Fibroblast of lung (primary cell): ENCODE measurements at regions not wholly inside any gene's neighbourhood (a gene's known extent, or its start where the extent isn't known, plus 50 kb on each side); places are given as distances from the start of the nearest gene placed in this dataset.

Source experiments
- DNase-seq, 2 donors: peaks; one replicate each; pipeline versions ENCODE4 v3.0.0 to v3.0.0-alpha.2; 2010; ENCODE audit warnings: low read depth in 2 of 2
- H2AFZ ChIP-seq: 2 replicates; pipeline ENCODE4 v1.5.1; 2012; ENCODE audit warnings: low read length, control low read depth, inconsistent platforms
- H3K27ac ChIP-seq: 2 replicates; pipeline ENCODE4 v1.5.1; 2011; ENCODE audit warnings: low read length, control low read depth; ENCODE audit not compliant: insufficient read depth
- H3K27me3 ChIP-seq: 2 replicates; pipeline ENCODE4 v1.5.1; 2011; ENCODE audit warnings: mild to moderate bottlenecking, low read length; ENCODE audit not compliant: control insufficient read depth, insufficient read depth
- H3K36me3 ChIP-seq: 2 replicates; pipeline ENCODE4 v1.5.1; 2011; ENCODE audit warnings: low read length; ENCODE audit not compliant: control insufficient read depth, insufficient read depth
- H3K4me1 ChIP-seq: 2 replicates; pipeline ENCODE4 v1.5.1; 2011; ENCODE audit warnings: low read length; ENCODE audit not compliant: control insufficient read depth, insufficient read depth; ENCODE audit errors: extremely low read depth
- H3K4me2 ChIP-seq: 2 replicates; pipeline ENCODE4 v1.5.1; 2011; ENCODE audit warnings: low read length, control low read depth; ENCODE audit not compliant: insufficient read depth; ENCODE audit errors: extremely low read depth
- H3K4me3 ChIP-seq, 4 experiments: fragments of 200-600 bp in 1 of 4; sonication (generic) in 1 of 4; replicated peaks in 1 of 4; 2 replicates each; pipeline ENCODE4 v1.5.1; 2011 to 2016; ENCODE audit warnings: low read length in 4 of 4, low read depth in 3 of 4, mild to moderate bottlenecking in 3 of 4, control low read depth in 2 of 4, inconsistent platforms in 1 of 4, mixed read lengths in 1 of 4; ENCODE audit not compliant: insufficient read depth in 1 of 4; ENCODE audit errors: control extremely low read depth in 1 of 4
- H3K79me2 ChIP-seq: 2 replicates; pipeline ENCODE4 v1.5.1; 2012; ENCODE audit warnings: mild to moderate bottlenecking, low read length, inconsistent platforms; ENCODE audit not compliant: control insufficient read depth, insufficient read depth
- H3K9ac ChIP-seq: 2 replicates; pipeline ENCODE4 v1.5.1; 2011; ENCODE audit warnings: mild to moderate bottlenecking, low read length, control low read depth; ENCODE audit not compliant: insufficient read depth
- H3K9me3 ChIP-seq: 2 replicates; pipeline ENCODE4 v1.5.1; 2012; ENCODE audit warnings: low read depth, low read length; ENCODE audit not compliant: control insufficient read depth, insufficient read depth
- H4K20me1 ChIP-seq: 2 replicates; pipeline ENCODE4 v1.5.1; 2011; ENCODE audit warnings: low read length; ENCODE audit not compliant: control insufficient read depth, insufficient read depth; ENCODE audit errors: extremely low read depth
- CTCF ChIP-seq, 2 donors: IDR thresholded peaks in 1 of 2; conservative IDR thresholded peaks in 1 of 2; 1 replicate in 1 of 2; 2 replicates in 1 of 2; pipeline ENCODE4 v1.5.1; 2011 to 2012; ENCODE audit warnings: low read length in 2 of 2, control low read depth in 1 of 2, inconsistent platforms in 1 of 2, low read depth in 1 of 2, mild to moderate bottlenecking in 1 of 2
- EZH2 ChIP-seq: IDR thresholded peaks from 2 replicates; pipeline ENCODE4 v1.5.1; 2012; ENCODE audit warnings: low read length, control low read depth, mild to moderate bottlenecking; ENCODE audit errors: missing control alignments

- Histone ChIP-seq H3K9ac (no peak overlapping the region), H4K20me1 (no peaks in the 10 kb centered on the region), H3K27ac (no peak overlapping the region), H3K9me3 (no peaks in the 10 kb centered on the region), H2AFZ (no peak overlapping the region), H3K4me2 (no peak overlapping the region), H3K27me3 (no peaks in the 10 kb centered on the region), H3K36me3 (no peaks in the 10 kb centered on the region), H3K79me2 (no peaks in the 10 kb centered on the region), H3K4me1 (no peaks in the 10 kb centered on the region), H3K4me3 (no peak overlapping the region)
- DNase-seq, result no peak
- TF ChIP-seq CTCF (conservative IDR thresholded peaks at IDR 0.05 in 1 of 2, IDR thresholded peaks at IDR 0.05 in 1 of 2; ENCODE audit: low read depth in 1 of 2, low read length in 2 of 2) (no peak), EZH2 (no peak)
These were observed 233.6 kb upstream of the BCOR start for GRCh38 chrX:40331353-40331752.

- Histone ChIP-seq H3K4me1 (no peaks in the 10 kb centered on the region), H2AFZ (no peak overlapping the region), H4K20me1 (no peaks in the 10 kb centered on the region), H3K9ac (no peak overlapping the region), H3K4me2 (no peak overlapping the region), H3K27me3 (no peaks in the 10 kb centered on the region), H3K36me3 (no peaks in the 10 kb centered on the region), H3K9me3 (no peaks in the 10 kb centered on the region), H3K27ac (no peak overlapping the region), H3K79me2 (no peaks in the 10 kb centered on the region), H3K4me3 (no peak overlapping the region)
- no peak for DNase-seq
- TF ChIP-seq EZH2, result no peak
- TF ChIP-seq CTCF (conservative IDR thresholded peaks at IDR 0.05 in 1 of 2, IDR thresholded peaks at IDR 0.05 in 1 of 2; ENCODE audit: low read depth in 1 of 2, low read length in 2 of 2), result no peak
These were observed 231.9 kb upstream of the BCOR start for GRCh38 chrX:40329616-40330015.

- no peak for DNase-seq
- Histone ChIP-seq H3K36me3 (no peaks in the 10 kb centered on the region), H3K4me3 (no peak overlapping the region), H2AFZ (no peak overlapping the region), H3K27ac (no peak overlapping the region), H3K4me2 (no peak overlapping the region), H3K9me3 (no peaks in the 10 kb centered on the region), H3K9ac (no peak overlapping the region), H3K79me2 (no peaks in the 10 kb centered on the region), H4K20me1 (no peaks in the 10 kb centered on the region), H3K27me3 (no peaks in the 10 kb centered on the region), H3K4me1 (no peaks in the 10 kb centered on the region)
- TF ChIP-seq EZH2, result no peak
- no peak for TF ChIP-seq CTCF (conservative IDR thresholded peaks at IDR 0.05 in 1 of 2, IDR thresholded peaks at IDR 0.05 in 1 of 2; ENCODE audit: low read depth in 1 of 2, low read length in 2 of 2)
These were observed 229.3 kb upstream of the BCOR start for GRCh38 chrX:40327085-40327484.
